ENCODE measurements at regions not wholly inside any gene's neighbourhood (a gene's known extent, or its start where the extent isn't known, plus 50 kb on each side); places are given as distances from the start of the nearest gene placed in this dataset.

DNA sequence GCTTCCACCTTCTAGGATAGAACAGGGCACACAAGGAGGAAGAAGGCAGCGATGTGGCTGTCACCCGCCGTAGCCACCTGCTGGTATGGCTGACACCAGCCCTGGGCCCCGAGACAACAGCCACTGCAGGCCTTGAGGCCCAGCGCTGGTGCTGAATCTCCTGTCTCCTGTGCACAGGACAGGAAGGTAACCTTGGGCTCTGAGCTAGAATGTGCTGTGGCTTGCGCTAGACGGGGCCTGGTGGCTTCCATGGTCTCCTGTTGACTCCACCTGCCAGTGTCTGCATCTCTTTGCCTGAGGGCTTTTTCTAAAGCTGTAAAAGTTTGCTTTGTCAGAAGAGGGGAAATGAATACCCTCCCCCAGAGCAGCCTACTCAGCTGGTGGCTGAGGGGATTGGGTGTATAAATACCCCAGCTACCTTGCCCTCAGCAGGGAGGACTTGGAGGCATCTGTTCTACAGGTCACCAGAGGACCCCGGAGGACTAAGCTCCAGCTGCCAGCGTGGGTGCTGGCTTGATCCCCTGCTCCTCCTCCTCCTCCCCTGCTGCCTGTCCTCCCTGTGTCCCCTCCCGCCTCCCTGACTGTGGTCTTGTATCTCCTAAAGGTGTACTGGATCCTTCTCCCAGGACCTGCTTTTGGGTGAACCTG is 76.1 kb upstream of the SDK2 start:
- ChIA-PET CTCF (no interaction called here), POLR2A (no interaction called here)

DNA sequence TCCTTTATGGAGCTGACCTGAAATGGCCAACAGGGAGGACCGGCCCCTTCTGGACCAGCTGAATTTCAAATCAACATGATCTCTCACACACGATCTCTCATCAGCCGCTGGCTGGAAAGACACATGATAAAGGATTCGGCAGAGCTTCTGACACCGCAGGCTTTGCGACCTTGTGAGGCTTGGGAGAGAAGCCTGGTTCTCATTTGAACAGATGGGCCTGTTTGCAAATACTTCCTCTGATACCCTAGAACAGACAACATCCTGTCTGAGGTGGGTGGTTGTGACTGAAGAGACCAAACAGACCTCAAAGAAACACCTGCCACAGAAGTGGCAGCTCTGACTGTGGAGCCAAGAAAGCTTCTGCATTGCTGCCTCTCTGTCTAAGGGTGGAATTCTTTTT is 77.9 kb upstream of the SDK2 start:
- ChIA-PET POLR2A (no interaction called here), CTCF (interaction anchor here (1.9 kb wide), 1 partner anchor 292 kb away, joined by 5 read pairs; no protein-coding TSS in a partner anchor)

DNA sequence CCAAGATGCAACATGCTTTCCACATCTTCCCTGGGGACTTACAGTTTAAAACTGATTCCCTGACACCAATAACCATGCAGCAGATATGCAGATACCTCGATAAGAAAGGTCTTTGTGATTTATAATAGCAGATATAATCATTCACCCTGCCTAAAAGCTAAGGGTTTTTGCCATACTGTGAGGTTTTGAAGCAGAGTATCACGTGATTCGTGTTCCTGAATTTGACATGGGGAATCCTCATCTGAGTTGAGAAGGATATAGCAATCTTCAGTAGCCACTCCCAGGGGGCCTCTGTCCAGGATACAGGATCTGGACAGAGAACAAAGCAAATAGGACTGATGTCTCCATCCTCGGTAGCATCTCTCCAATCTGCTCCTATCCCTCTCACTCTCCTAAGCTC is 79.1 kb upstream of the SDK2 start:
- CTCF ChIA-PET: no interaction called here
- POLR2A ChIA-PET: no interaction called here

DNA sequence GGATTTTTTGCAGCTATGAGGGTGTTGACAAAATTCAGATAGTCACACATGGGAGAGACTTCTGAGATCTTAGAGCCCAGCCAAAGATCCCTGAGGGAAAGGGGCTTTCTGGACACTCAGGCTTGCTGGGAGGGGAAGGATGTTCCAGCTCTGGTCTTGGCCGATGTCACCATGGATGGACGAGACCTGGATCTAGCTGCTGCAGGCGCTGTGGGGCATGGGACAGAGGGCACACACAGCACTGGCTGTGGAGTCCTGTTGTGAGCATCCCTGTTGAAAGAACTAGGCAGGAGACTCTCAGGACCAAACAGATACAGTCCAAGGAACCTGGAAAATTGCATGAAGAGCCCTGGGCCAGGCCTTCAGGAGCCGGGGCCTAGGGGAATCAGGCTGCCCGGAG is 80.1 kb upstream of the SDK2 start:
- ChIA-PET CTCF (no interaction called here), POLR2A (no interaction called here)

DNA sequence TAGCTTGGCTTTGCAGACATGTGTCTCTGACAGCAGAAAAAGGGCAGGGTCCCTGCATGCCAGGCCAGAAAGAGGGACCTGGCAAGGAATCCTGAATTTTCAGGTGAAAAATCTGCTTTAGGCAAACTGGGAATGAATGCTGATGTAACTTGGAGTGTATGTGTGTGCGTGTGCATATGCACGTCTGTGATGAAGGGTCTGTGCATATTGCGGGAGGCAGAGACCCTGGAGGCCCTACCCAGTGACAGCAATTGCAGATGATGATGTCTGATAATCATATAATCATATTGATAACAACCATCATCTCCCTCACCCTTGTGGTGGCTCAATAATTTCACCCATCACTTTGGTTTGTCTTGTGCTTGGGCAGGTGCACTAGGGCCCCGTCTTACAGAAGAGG is 80.7 kb upstream of the SDK2 start:
- ChIA-PET CTCF (no interaction called here), POLR2A (no interaction called here)

DNA sequence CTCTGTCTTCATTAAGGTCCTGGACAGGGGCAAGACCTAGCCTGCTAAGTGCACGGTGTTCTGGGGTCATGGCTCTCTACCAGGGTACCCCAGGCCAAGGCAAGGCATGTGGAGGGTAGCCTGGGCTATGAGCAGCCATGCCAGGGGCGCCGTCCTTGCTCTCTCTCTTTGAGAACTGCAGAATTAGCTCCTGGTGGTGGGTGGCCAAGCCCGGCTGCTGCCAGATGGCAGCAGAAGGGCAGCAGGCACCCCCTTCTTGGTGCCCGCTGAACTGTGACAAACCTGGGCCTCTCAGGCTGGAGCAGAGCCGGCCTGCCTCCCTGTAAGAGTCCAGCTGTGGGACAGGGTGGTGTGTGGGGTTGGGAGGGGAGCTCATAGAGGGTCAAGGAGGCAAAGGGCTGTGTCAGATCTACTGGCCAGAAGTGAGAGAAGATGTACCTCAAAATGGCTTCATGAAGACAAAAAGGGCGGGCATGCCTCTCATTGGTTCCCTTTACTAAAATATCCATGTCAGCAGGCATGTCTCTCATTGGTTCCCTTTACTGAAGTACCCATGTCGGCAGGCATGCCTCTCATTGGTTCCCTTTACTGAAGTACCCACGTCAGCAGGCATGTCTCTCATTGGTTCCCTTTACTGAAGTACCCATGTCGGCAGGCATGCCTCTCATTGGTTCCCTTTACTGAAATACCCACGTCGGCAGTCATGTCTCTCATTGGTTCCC is 81.7 kb upstream of the SDK2 start:
- ChIA-PET CTCF (no interaction called here), POLR2A (no interaction called here)

DNA sequence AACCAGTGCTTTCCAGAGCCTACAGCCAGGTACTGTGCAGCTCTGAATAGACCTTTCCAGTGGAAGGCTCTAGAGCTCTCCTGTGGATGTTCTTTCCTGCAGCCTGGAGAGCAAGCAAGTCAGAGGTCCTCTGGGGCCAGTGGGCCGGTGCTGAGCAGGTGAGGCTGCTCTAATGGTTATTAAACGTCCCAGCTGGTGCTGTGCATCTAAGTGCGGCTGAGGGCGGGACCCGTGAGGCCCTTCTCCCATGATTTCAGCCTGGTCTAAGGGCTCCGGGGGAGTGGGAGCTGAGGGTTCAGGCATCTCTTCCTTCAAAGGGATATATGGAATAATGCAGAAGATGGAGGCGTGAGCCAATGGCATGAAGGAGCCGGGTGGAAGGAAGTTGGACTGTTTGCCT is 83.7 kb upstream of the SDK2 start:
- CTCF ChIA-PET: no interaction called here
- POLR2A ChIA-PET: no interaction called here

DNA sequence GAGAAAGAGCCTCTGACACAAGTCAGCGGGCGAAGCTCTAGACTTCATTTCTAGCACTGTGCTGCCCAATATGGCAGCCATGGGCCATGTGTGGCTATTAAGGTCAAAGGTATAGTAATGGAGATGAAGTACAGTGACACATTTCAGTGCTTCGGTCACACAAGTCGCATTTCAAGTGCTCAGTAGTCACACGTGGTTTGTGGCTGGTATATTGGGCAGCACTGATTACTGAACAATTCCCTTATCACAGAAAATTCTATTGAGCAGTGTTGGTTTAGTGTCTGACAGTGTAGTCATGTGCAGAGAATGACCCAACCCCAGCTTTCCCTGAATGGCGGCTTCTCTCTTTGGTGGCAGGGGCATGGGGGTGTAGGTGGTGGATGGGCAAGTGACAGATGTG is 84.9 kb upstream of the SDK2 start:
- ChIA-PET CTCF (interaction anchor here (0.6 kb wide), 1 partner anchor 316 kb away, joined by 3 read pairs; no protein-coding TSS in a partner anchor), POLR2A (no interaction called here)

DNA sequence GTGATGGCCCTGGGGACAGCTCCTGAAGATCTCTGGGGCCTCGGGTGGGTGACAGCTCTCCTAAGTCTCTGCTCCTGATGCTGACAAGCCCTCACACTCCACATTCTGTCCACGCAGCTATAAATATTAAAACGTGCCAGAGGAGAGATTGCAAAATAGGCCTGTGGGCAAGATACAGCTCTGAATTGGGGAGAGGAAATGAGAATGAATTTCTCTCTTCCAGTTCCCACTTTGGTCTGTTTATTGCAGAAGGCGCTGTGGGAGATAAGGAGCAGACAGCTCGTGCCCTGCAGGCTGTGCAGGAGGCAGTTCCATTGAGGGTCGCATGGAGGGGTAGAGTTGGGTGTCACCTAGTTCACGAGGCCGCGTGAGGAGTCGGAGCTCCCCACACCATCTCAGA is 87.5 kb upstream of the SDK2 start:
- ChIA-PET POLR2A (no interaction called here), CTCF (no interaction called here)

DNA sequence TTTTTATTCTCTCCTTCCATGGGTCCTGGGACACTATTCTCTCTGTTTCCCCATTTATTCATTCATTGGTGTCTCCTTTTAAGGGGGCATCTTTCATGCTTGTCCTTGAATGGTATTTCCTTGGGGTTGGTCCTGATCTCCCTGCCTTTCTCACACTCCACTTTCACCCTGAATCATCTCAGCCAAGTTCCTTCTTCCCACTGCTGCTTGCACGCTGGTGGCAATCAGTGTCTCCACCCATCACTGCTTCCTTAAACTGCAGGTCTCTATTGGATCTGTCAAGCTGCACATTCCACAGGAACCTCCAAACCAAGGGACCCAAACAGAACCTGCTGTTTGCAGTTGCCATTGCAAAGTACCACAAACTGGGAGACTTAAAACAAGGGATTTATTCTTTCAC is 89.3 kb upstream of the SDK2 start:
- POLR2A ChIA-PET: no interaction called here
- CTCF ChIA-PET: no interaction called here

DNA sequence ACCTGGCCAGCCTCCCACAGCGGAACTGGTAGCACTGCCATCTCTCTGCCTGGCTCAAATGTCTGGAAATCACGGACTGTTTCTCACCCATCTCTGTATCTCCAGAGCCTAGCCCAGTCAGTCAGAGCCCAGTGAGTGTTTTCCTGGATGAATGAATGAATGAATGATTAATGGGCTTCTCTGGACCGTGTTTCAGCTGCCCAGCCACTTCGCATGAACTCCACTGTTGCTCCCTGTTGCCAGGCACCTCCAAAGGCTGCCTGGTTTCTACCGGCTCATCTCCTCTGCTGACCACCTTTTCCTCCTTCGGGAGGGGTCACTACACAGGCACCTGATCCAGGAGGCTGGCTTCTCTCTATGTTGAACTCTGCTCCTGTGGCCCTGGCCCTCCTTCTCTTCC is 91.0 kb upstream of the SDK2 start:
- ChIA-PET CTCF (no interaction called here), POLR2A (no interaction called here)

DNA sequence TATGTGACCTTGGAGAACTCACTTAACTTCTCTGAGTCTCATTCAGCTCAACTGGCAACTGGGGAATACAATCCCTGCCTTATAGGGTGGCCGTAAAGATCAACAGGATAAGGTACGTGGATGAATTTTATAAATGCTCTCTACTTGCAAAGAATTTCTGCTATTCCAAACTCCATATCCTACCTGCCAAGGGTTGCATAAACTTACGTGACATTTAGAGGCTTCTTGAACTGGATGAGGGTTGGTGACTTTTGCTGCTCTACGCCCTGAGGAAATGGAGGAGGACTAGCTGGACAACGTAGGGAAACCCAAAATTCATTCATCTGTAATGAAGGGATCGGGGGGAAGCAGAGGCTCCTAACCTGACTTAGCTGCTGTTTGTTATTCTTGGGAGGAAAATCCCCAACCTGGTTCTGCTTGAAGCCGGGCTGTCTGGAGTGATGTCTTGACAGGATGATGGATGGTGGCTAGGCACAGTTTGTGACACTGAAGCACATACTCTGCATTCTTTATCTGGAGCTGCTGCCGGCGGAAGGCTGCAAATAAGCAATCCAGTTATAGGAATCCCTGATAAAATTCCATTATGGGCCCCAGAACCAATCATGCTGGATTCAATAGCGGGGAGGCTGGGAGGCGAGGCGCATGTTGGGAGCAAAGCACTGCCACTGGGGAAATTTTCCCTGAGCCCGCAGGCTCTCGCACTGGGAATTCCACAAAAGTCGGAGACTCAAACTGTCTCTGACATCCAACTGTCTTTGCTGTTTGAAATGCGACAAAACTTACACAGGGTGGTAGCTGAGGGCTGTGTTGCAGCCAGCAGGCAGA is 94.7 kb upstream of the SDK2 start:
- ChIA-PET POLR2A (no interaction called here), CTCF (interaction anchor here (1.1 kb wide), 1 partner anchor 309 kb away, joined by 3 read pairs; no protein-coding TSS in a partner anchor)

DNA sequence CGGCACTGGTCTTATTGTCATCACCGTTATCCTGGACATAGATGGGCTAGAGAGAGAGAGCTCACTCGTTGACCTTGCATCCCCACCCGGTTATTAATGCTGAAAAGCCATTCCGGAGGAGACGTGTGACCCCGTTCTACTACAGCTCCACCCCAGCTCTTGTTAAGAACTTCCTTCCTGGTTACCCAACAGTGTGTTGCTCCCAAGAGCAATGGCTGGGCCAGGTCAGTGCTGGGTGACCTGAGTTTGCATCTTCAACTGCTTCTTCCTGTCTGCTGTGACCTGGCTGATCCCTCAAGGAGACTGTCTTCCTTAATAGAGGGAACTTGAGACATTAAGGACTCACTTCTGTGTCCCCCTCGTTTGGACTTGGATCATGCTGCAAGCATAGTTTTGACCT is 96.1 kb upstream of the SDK2 start:
- POLR2A ChIA-PET: no interaction called here

DNA sequence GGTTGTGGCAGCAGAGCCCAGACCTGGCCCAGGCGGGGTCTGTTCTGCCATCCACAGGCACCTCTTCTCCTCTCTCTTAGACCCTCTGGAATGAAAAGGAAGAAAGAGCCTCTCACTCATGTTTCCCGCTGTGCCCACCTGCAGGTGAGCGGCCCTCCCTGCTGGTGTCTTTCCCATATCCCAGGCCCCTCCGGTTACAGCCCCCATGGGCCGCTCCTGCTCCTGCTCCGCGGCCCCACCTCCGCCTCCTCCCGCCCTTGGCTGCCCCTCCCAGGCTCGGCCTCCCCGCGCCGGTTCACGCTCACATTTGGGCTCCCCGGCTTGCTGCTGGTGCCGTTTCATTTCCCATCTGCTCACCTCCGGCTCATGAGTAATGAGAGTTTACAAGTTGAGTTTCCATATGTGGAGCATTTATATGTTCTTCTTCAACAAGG is 98.7 kb upstream of the SDK2 start:
- ChIA-PET POLR2A (no interaction called here), CTCF (no interaction called here)

More for the DNA sequence above, 96.1 kb upstream of the SDK2 start:
- CTCF ChIA-PET: no interaction called here

DNA sequence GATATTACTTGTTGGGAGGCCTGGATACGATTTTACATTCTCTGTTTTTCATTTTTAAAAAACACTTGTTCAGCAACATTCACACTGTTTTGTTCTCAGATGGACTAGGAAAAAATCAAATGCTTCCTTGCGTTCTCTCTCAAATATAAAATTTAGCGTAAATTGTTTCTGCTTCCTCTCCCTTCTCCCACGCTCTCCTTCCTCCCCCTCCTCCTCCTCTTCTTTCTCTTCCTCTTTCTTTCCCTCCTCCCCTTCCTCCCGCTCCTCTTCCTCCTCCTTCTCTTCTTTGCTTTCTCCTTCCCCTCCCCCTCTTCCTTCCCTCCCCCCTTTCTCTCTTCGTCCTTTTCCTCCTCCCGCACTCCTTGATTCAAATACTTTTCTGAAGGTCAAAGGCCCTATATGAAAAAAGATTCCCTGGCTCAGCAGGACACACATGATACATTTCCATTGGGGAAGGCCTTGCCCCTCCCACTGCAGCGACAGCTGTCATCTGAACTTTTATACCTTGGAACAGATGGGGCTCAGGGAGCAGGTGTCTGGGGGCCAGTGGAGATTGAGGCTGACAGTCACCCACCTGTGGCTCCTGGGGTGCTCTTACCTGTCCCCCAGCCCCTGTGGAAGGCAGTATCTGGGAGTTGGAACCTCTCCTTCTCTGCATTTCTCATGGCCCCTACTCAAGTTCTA is 99.4 kb upstream of the SDK2 start:
- CTCF ChIA-PET: no interaction called here
- POLR2A ChIA-PET: no interaction called here

DNA sequence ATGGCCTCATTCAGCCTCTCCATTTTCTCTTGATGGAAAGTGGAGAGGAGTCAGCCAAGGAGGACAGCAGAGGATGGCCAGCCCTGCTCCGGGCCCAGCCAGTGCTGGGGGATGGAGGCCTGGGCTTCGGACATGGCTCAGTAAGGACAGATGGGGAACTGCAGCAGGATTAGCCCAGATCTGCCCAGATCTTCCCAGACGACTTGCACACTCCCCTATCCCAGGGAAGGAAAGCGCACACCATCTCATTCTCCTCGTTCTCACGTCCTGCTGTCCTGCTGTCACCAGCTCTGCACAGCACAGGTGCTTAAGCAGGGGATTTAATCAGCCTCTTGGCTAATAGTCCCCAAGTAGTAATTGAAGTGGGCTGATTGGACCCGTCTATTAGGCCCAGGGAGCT is 100.2 kb upstream of the SDK2 start:
- CTCF ChIA-PET: no interaction called here
- POLR2A ChIA-PET: no interaction called here

DNA sequence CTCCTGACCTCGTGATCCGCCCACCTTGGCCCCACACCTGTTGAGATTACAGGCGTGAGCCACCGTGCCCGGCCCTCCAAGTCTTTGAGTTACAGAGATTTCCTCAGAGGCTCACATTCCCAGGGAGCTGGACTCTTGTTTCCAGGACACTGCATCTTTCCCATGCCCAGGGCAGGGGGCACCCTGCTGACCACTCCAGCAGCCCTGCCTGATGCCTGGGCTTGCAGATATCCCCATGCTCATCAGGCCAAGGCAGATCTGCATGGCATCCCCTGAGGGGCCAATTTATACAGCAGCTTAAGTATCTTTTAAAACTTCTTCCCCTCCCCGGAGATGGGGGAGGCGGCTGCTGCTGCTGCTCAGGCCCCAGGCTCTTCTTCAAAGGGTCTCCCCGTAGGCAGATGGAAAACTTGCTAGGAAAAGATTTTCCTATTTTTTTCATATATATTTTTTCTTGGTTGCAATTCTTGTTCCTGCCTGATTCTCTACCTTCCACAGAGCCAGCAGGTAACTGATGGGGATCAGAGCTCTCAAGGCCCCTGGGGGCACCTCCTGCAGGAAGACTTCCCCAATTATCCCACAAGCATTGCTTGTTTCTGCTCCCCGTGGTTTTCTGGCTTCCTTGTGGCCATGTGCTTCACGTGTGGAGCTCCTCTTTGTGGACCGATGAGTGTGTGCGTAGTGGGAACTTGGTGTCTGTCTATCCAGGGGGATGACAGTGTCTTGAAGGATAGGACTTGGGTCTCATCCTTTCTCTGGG is 102.2 kb upstream of the SDK2 start:
- POLR2A ChIA-PET: no interaction called here
- CTCF ChIA-PET: interaction anchor here (0.6 kb wide), 1 partner anchor 194 kb away, joined by 4 read pairs; no protein-coding TSS in a partner anchor

DNA sequence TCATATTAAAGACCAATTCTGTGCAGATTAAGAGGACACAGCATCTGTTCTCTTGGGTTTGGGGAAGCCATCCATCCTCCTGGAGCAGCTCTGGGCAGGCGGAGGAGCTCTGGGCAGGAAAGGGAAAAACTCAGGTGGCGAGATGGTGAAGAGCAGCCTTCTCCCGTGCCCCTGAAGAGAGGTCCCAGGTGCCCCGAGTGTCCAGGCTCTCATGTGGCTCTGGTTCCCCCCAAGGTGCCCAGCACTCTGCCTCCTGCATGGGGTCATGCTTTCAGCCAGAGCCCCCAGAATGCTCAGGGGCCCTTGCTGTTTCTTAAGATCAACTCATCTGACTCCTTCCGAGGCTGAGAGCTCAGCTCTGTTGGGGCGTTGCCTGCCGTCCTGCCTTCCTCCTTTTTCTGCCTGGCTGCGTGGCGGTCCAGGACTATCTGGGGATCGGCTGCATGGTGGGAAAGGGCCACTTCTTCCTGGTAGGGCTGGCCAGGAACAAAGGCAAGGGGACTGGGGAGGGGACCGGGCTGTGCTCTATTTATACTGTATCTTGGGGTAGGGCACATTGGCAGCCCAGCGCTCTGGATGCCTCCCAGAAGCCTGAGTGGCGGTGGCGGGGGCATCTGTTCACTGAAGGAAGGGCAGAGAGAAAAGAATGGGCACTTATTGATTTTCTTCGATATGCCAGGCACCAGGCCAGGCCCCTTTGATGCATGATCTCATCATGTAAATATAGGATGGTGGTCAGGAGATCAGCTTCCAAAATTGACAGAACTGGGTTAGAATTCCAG is 103.2 kb upstream of the SDK2 start:
- ChIA-PET POLR2A (no interaction called here), CTCF (no interaction called here)

DNA sequence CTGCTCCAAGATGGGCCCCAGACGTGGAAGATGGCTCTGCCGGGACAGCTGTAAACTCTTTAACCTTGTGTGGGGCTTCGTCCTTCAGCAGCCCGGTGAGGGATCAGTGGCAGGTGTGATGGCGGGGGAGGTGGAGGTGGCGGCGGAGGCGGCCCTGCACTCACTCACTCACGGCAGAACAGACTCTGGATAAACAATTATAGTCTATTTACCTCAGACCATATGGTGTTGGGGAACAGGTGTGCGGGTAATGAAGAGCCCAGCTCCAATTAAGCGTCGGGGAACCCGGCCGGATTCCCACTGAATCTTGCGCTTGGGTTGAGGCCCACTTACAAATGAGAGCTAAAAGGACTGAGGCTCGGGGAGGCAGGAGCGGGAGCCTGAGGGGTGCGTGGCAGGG is 104.3 kb upstream of the SDK2 start:
- ChIA-PET POLR2A (no interaction called here), CTCF (no interaction called here)

Measured in activated CD8-positive, alpha-beta memory T cell treated with anti-CD3 and anti-CD28 coated beads for 36 hours (primary cell).